ENCODE measurements at regions not wholly inside any gene's neighbourhood (a gene's known extent, or its start where the extent isn't known, plus 50 kb on each side); places are given as distances from the start of the nearest gene placed in this dataset.

DNA sequence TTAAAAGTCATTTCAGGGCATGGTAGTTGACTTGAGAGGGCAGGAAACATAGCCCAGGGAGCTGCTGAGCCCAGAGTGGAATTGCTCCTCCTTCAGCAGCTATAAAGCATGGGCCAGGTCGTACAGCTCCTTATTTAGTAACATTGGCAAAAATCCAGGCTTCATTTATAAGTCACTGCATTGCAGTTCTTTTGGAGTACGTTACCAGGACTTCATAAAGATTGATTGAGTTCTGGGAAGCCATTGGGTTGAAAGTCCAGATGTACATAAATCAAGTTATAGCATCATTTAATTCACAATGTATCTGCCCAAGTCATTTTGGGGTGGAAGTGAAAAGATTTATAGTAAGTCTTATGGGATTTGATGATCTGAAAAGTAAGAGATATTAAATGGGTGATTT is 53.0 kb upstream of the ANKEF1 start:
- no peak for DNase-seq (ENCODE audit: low read depth)

GRCh38 chr20:9978397-9979004 is 56.3 kb upstream of the ANKEF1 start:
- DNase-seq (ENCODE audit: low read depth), result peak; percentile 15

GRCh38 chr20:9977629-9978028 is 57.2 kb upstream of the ANKEF1 start:
- no peak for DNase-seq (ENCODE audit: low read depth)

GRCh38 chr20:9974324-9974723 is 60.5 kb upstream of the ANKEF1 start:
- DNase-seq (ENCODE audit: low read depth), result no peak

- no peak for DNase-seq (ENCODE audit: low read depth)
Observed at GRCh38 chr20:9971746-9972145, 63.0 kb upstream of the ANKEF1 start.

- DNase-seq (ENCODE audit: low read depth), result no peak
Observed at GRCh38 chr20:9969626-9970025, 65.2 kb upstream of the ANKEF1 start.

DNA sequence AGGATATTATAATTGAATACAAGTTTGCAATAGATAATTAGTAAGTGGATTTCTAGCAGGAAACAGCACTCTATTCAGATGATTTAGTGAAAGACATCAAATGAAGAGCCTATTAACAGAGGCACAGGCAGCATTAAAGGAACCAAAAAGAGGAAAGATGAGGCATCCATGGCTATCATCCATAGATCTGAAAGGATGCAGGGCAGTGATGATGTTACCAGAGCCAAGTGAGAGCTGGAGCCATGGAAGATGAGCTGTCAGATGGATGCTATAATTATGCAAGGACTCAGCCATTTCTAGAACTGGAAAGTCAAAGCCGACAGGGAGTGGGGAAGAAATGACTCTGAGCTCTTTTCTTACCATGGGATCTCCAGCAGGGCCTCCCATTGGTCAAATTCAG is 66.8 kb upstream of the ANKEF1 start:
- DNase-seq (ENCODE audit: low read depth), result no peak

- no peak for DNase-seq (ENCODE audit: low read depth)
Observed at GRCh38 chr20:9966966-9967365, 67.8 kb upstream of the ANKEF1 start.

GRCh38 chr20:9963029-9963428 is 71.8 kb upstream of the ANKEF1 start:
- DNase-seq (ENCODE audit: low read depth), result no peak

DNA sequence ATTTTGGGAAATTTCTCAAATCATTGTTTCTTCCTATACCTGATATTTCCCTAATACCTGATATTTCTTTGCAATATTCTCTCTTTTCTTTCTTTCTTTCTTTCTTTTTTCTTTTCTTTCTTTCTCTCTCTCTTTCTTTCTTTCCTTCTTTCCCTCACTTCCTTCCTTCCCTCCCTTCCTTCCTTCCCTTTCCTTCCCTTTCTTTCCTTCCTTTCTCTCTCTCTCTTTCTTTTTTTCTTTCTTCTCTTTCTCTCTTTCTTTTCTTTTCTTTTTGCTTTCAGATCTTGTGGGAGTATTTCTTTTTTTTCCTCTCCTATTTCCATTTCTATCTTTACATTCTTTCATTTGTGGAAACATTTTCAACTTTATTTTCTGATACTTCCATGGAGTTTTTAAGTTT is 76.1 kb upstream of the ANKEF1 start:
- DNase-seq (ENCODE audit: low read depth), result no peak

DNA sequence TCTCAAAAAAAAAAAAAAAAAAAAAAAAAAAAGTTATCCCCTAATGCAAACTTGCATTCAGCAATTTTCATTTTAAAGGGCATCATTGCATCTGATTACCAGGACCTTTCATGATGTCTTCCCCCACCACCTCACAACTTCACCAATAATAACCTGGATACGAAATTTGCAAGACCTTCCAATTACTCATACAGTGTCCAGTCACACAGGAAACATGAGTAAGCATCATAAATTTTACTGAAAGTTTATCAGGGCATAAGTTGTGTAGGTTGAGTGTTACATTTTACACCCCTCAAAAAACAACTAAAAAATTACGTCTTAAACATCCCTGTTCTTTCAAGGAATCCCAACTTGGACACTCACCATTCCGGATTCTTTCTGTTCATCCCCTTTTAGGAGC is 79.1 kb upstream of the ANKEF1 start:
- DNase-seq (ENCODE audit: low read depth), result no peak

- no peak for DNase-seq (ENCODE audit: low read depth)
Observed at GRCh38 chr20:9949563-9949962, 85.2 kb upstream of the ANKEF1 start.

DNA sequence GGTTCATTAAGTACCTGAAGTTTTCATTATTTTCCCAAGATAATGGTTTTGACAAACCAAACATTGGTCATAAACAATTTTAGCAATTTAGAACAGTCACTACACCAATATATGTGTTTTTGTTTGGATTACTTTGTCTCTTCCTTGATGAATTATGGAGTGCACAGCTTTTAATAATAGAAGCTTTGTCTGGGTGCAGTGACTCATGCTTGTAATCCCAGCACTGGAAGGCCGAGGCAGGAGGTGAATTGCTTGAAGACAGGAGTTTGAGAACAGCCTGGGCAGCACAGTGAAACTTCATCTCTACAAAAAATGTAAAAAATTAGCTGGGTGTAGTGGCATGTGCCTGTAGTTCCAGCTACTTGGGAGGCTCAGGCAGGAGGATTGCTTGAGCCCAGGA is 89.4 kb upstream of the ANKEF1 start:
- no peak for DNase-seq (ENCODE audit: low read depth)

- no peak for DNase-seq (ENCODE audit: low read depth)
Observed at GRCh38 chr20:9942736-9943135, 92.1 kb upstream of the ANKEF1 start.

- no peak for DNase-seq (ENCODE audit: low read depth)
Observed at GRCh38 chr20:9940329-9940728, 94.5 kb upstream of the ANKEF1 start.

DNA sequence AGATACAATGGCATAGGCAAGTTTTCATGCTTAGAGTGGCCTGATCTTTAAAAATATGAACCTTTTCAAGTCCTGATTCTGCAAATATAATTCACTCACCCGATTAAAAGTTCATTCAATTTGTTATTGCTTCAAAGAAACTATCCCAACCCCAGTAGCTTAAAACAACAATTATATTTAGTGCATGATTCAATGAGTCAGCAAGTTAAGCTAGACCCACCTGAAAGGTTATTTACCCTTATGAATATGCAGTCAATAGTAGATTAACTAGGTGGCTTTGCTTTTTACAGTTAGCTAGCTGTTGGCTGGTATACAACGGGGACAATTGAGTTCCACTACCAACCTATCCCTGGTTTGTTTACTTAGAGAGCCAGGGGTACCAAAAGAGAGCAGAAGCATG is 95.6 kb upstream of the ANKEF1 start:
- DNase-seq (ENCODE audit: low read depth), result no peak

GRCh38 chr20:9935285-9935684 is 96.4 kb upstream of the PAK5 start:
- no peak for DNase-seq (ENCODE audit: low read depth)

DNA sequence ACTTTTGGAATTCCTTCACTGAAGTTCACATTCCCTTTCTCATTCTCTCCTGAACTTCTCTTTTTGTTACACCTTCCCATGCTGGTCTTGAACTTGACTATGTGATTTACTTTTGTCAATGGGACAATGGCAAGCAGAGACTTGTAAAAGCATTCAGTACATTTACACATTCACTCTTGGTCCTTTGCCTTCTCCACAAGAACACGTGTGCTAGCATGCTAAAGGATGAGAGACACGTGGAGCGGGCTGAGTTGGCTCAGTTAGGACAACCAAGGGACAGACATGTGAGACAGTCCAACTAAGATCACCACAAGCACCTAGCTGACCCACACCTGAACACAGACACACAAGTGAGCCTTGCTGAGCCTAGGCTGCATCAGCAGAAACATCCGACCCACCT is 91.3 kb upstream of the PAK5 start:
- DNase-seq (ENCODE audit: low read depth), result no peak

GRCh38 chr20:9928955-9929354 is 90.1 kb upstream of the PAK5 start:
- DNase-seq (ENCODE audit: low read depth), result no peak

DNA sequence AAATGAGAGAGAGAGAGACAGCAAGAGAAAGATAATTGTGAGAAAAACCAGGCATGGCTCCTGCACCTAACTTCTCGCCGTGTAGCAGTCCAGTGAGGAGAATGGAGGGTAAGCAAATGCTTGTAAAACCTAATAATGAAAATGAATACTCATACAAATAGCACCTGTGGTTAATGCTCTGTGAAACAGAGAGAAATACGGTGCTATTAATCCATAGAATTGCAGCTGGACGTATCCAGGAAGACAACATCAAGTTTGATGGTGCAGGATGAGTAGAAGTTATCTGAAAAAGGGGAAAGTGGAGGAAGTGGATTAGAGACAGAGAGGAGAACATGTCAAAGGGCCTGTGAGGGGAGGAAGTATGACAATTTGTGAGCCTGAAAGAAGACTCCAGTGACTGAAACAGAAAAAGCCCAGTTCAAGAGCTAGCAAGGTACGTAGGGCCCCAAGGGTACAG is 89.4 kb upstream of the PAK5 start:
- no peak for DNase-seq (ENCODE audit: low read depth)

GRCh38 chr20:9927224-9927623 is 88.3 kb upstream of the PAK5 start:
- DNase-seq (ENCODE audit: low read depth), result no peak

DNA sequence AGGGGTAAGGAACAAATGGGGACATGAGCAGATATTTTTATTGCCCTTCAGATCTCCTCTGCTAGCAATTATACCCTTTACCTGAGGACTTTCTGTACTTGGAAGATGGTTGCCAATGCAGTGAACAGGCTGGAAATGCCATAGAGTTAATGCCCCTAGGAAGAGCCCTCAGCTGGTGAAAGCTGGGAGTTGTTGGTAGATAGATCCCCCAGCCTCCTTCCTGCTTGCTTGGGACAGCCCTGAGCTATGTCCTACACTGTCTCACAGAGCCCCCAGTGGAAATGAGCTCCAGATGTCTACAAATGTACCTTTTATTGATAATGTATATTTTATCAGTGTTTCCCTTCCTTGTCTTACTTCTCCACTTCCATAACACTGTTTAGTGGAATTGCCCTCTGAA is 87.6 kb upstream of the PAK5 start:
- DNase-seq (ENCODE audit: low read depth), result no peak

GRCh38 chr20:9926007-9926406 is 87.1 kb upstream of the PAK5 start:
- no peak for DNase-seq (ENCODE audit: low read depth)

DNA sequence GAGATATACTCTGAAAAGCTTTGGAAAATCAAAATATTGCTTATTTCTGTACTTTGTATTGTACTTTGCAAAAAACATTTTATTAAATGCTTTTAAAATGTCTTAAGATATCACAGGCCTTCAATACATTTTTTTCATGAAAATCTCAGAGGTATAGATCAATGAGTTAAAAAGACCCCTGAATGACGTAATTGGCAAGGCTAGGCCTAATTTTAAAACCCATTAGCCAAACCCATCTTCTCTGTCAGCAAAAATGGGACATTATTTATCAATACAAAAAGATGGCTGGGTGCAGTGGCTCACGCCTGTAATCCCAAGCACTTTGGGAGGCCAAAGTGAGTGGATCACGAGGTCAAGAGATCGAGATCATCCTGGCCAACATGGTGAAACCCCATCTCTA is 84.8 kb upstream of the PAK5 start:
- no peak for DNase-seq (ENCODE audit: low read depth)

GRCh38 chr20:9920866-9921265 is 82.0 kb upstream of the PAK5 start:
- no peak for DNase-seq (ENCODE audit: low read depth)
